Right lobe of liver (tissue), 4 donors: ENCODE measurements at regions not wholly inside any gene's neighbourhood (a gene's known extent, or its start where the extent isn't known, plus 50 kb on each side); places are given as distances from the start of the nearest gene placed in this dataset.

Experiments used
- POLR2A ChIP-seq: fragments of 450-650 bp; IDR thresholded peaks from one replicate; pipeline ENCODE4 v1.6.1; 2017; ENCODE audit warnings: antibody characterized with exemption, mild to moderate bottlenecking
- TF ChIP-seq, protein P1 (sequence below), 4 donors: fragments of 200-600 bp in 3 of 4; fragments of 450-650 bp in 1 of 4; IDR thresholded peaks; one replicate each; pipeline versions ENCODE4 v1.5.1 to v1.8.0; 2016 to 2022; ENCODE audit warnings: antibody characterized with exemption in 4 of 4, mild to moderate bottlenecking in 2 of 4
- donor health status: DM: no; HTN: no; CAD: no.
- donor health status: DM: no; HTN: no; CAD: no.
- donor health status: DM: no; HTN: yes; CAD: no.

DNA sequence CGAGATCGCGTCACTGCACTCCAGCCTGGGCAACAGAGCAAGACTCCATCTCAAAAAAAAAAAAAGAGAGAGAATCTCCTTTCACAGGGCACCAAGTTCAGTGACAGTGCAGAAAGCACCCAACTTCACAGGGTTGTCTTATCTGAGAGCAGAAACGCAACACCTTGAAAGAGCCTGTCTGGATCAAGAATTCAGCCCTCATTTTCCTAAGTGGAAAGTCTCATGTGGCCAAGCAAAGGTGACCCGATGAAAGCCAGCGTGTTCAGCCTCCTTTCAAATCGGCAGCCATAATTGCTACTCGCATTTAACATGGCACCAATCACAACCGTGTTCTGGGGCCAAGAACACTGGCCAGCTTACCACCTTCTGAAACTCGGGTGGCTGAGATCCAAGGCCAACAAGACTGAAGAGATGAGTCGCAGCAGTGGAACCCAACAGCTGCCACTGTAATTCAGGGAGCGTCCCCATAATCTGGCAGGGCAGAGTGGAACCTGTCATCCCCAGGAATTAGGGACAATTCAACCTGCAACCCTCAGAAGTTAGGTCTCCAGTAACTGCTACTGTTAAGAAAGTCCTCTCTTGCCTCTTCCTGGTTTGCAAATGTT, 536.7 kb upstream of the JARID2 start:
- no peak for TF ChIP-seq POLR2A
- TF ChIP-seq, protein P1, sequence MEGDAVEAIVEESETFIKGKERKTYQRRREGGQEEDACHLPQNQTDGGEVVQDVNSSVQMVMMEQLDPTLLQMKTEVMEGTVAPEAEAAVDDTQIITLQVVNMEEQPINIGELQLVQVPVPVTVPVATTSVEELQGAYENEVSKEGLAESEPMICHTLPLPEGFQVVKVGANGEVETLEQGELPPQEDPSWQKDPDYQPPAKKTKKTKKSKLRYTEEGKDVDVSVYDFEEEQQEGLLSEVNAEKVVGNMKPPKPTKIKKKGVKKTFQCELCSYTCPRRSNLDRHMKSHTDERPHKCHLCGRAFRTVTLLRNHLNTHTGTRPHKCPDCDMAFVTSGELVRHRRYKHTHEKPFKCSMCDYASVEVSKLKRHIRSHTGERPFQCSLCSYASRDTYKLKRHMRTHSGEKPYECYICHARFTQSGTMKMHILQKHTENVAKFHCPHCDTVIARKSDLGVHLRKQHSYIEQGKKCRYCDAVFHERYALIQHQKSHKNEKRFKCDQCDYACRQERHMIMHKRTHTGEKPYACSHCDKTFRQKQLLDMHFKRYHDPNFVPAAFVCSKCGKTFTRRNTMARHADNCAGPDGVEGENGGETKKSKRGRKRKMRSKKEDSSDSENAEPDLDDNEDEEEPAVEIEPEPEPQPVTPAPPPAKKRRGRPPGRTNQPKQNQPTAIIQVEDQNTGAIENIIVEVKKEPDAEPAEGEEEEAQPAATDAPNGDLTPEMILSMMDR (IDR thresholded peaks at IDR 0.05) = no peak
